IMR-90 (cell line): ENCODE measurements at regions not wholly inside any gene's neighbourhood (a gene's known extent, or its start where the extent isn't known, plus 50 kb on each side); places are given as distances from the start of the nearest gene placed in this dataset.

Experiments used
- ATAC-seq: fragments of 200-7000 bp; cut with Tn5 transposase; 2 replicates; pipeline ENCODE4 v1.9.1; 2020; ENCODE audit warnings: low read depth, mild to moderate bottlenecking, moderate library complexity
- BruUV-seq: library from RNA; stranded (reverse); fragments of 400-500 nt; replicated peaks from 2 replicates; lab custom pipeline; 2021; lab: Mats Ljungman, UMichigan
- CTCF ChIA-PET: fragments of 300-600 bp; formaldehyde crosslinking; extraction: SDS; loops from one replicate; lab custom pipeline; 2021; ENCODE audit warnings: antibody characterized with exemption; lab: Yijun Ruan, JAX
- POLR2A ChIA-PET: fragments of 300-600 bp; sonication (Branson Sonifier 250); formaldehyde crosslinking; loops from one replicate; lab custom pipeline; 2022; ENCODE audit warnings: antibody characterized with exemption; ENCODE audit not compliant: unreplicated experiment; lab: Charles Lee
- DNase-seq: peaks from one replicate; pipeline ENCODE4 v3.0.0; 2013
- H2AFZ ChIP-seq: replicated peaks from 2 replicates; pipeline ENCODE3; 2013; ENCODE audit warnings: low read length, mild to moderate bottlenecking; ENCODE audit not compliant: poor library complexity
- H2AK5ac ChIP-seq: 2 replicates; pipeline ENCODE4 v1.6.1; 2013; ENCODE audit warnings: low read depth, low read length, inconsistent platforms
- H2AK9ac ChIP-seq: replicated peaks from 2 replicates; pipeline ENCODE3; 2013; ENCODE audit warnings: mild to moderate bottlenecking, low read depth, low read length, moderate library complexity; ENCODE audit not compliant: poor library complexity
- H2BK120ac ChIP-seq: 2 replicates; pipeline ENCODE4 v1.6.1; 2013; ENCODE audit warnings: low read depth, low read length, inconsistent platforms
- H2BK15ac ChIP-seq: 3 replicates; pipeline ENCODE4 v1.6.1; 2013; ENCODE audit warnings: low read depth, low read length, inconsistent platforms
- H2BK20ac ChIP-seq: 2 replicates; pipeline ENCODE4 v1.6.1; 2013; ENCODE audit warnings: low read depth, mild to moderate bottlenecking, inconsistent platforms, low read length, moderate library complexity
- H2BK5ac ChIP-seq: 2 replicates; pipeline ENCODE4 v1.6.1; 2013; ENCODE audit warnings: mild to moderate bottlenecking, low read depth, low read length, inconsistent platforms; ENCODE audit not compliant: poor library complexity, severe bottlenecking
- H3K14ac ChIP-seq: replicated peaks from 2 replicates; pipeline ENCODE4 v1.6.1; 2013; ENCODE audit warnings: low read depth, low read length, inconsistent platforms
- H3K18ac ChIP-seq: 2 replicates; pipeline ENCODE4 v1.6.1; 2013; ENCODE audit warnings: low read depth, low read length, control low read depth
- H3K23ac ChIP-seq: 2 replicates; pipeline ENCODE4 v1.6.1; 2013; ENCODE audit warnings: low read depth, low read length, inconsistent platforms
- H3K27ac ChIP-seq: 2 replicates; pipeline ENCODE4 v1.5.1; 2013; ENCODE audit warnings: mild to moderate bottlenecking, control low read depth, low read length; ENCODE audit not compliant: insufficient read depth
- H3K27me3 ChIP-seq: 2 replicates; pipeline ENCODE4 v1.6.1; 2013; ENCODE audit warnings: low read length; ENCODE audit not compliant: control insufficient read depth, insufficient read depth
- H3K36me3 ChIP-seq: 2 replicates; pipeline ENCODE4 v1.6.1; 2013; ENCODE audit warnings: low read length, mixed read lengths; ENCODE audit not compliant: control insufficient read depth, insufficient read depth
- H3K4ac ChIP-seq: 2 replicates; pipeline ENCODE4 v1.6.1; 2013; ENCODE audit warnings: low read depth, low read length, inconsistent platforms
- H3K4me1 ChIP-seq: 2 replicates; pipeline ENCODE4 v1.6.1; 2013; ENCODE audit warnings: low read length, mixed read lengths; ENCODE audit not compliant: control insufficient read depth, insufficient read depth
- H3K4me2 ChIP-seq: 2 replicates; pipeline ENCODE4 v1.6.1; 2013; ENCODE audit warnings: low read depth, mild to moderate bottlenecking, control low read depth, low read length, moderate library complexity
- H3K4me3 ChIP-seq: 2 replicates; pipeline ENCODE4 v1.5.1; 2013; ENCODE audit warnings: low read depth, mild to moderate bottlenecking, control low read depth, low read length, moderate library complexity; ENCODE audit not compliant: insufficient read depth
- H3K56ac ChIP-seq: 2 replicates; pipeline ENCODE4 v1.6.1; 2013; ENCODE audit warnings: low read length, inconsistent platforms; ENCODE audit not compliant: insufficient read depth; ENCODE audit errors: extremely low read depth
- H3K79me1 ChIP-seq, 2 experiments: 2 replicates each; pipeline ENCODE4 v1.6.1; 2013; ENCODE audit warnings: low read length in 2 of 2, inconsistent platforms in 1 of 2, low read depth in 1 of 2
- H3K9ac ChIP-seq: 2 replicates; pipeline ENCODE4 v1.6.1; 2013; ENCODE audit warnings: low read depth, low read length, control low read depth
- H3K9me1 ChIP-seq: 2 replicates; pipeline ENCODE4 v1.6.1; 2013; ENCODE audit warnings: low read length, inconsistent platforms; ENCODE audit not compliant: insufficient read depth
- H3K9me3 ChIP-seq: 2 replicates; pipeline ENCODE4 v1.6.1; 2013; ENCODE audit warnings: low read length; ENCODE audit not compliant: control insufficient read depth, insufficient read depth
- H4K20me1 ChIP-seq: 2 replicates; pipeline ENCODE4 v1.6.1; 2013; ENCODE audit warnings: low read length, inconsistent platforms; ENCODE audit not compliant: insufficient read depth
- H4K5ac ChIP-seq: 2 replicates; pipeline ENCODE4 v1.6.1; 2013; ENCODE audit warnings: mild to moderate bottlenecking, low read depth, low read length, control low read depth
- H4K8ac ChIP-seq, 2 experiments: 2 replicates each; pipeline ENCODE4 v1.6.1; 2013; ENCODE audit warnings: low read depth in 2 of 2, low read length in 2 of 2, control low read depth in 1 of 2, inconsistent platforms in 1 of 2
- H4K91ac ChIP-seq: 2 replicates; pipeline ENCODE4 v1.6.1; 2013; ENCODE audit warnings: low read depth, low read length, inconsistent platforms; ENCODE audit not compliant: insufficient read depth
- CEBPB ChIP-seq: IDR thresholded peaks from 2 replicates; pipeline ENCODE4 v1.6.1; 2012; ENCODE audit warnings: low read depth, low read length, improper control_type of control experiment
- CHD1 ChIP-seq: IDR thresholded peaks from 2 replicates; pipeline ENCODE4 v1.6.1; 2012; ENCODE audit warnings: low read depth, low read length, improper control_type of control experiment
- CTCF ChIP-seq: conservative IDR thresholded peaks from 2 replicates; pipeline ENCODE4 v1.5.1; 2012; ENCODE audit warnings: mild to moderate bottlenecking, low read depth, low read length, improper control_type of control experiment
- ELK1 ChIP-seq: fragments of 150-350 bp; IDR thresholded peaks from 2 replicates; pipeline ENCODE4 v1.6.1; 2016; ENCODE audit warnings: low read depth, mild to moderate bottlenecking, low read length, moderate library complexity, borderline replicate concordance
- FOS ChIP-seq: fragments of 150-350 bp; IDR thresholded peaks from 2 replicates; pipeline ENCODE4 v1.6.1; 2016; ENCODE audit warnings: low read depth, low read length
- MAFK ChIP-seq: IDR thresholded peaks from 2 replicates; pipeline ENCODE4 v1.6.1; 2012; ENCODE audit warnings: low read depth, low read length, improper control_type of control experiment
- MAZ ChIP-seq: IDR thresholded peaks from 2 replicates; pipeline ENCODE4 v1.6.1; 2012; ENCODE audit warnings: low read depth, mild to moderate bottlenecking, low read length, improper control_type of control experiment, moderate library complexity, borderline replicate concordance
- NFE2L2 ChIP-seq: fragments of 150-350 bp; IDR thresholded peaks from 2 replicates; pipeline ENCODE4 v1.6.1; 2016; ENCODE audit warnings: low read depth, mild to moderate bottlenecking, low read length
- RCOR1 ChIP-seq: IDR thresholded peaks from 2 replicates; pipeline ENCODE4 v1.6.1; 2012; ENCODE audit warnings: mild to moderate bottlenecking, low read length, improper control_type of control experiment; ENCODE audit not compliant: insufficient replicate concordance
- RFX5 ChIP-seq: IDR thresholded peaks from 2 replicates; pipeline ENCODE4 v1.8.0; 2012; ENCODE audit warnings: low read depth, mild to moderate bottlenecking, low read length, moderate library complexity
- WGBS, 2 experiments: methylation state at CpG; one replicate each; pipeline versions ENCODE4 v1.1.5 to v1.1.7; 2013; ENCODE audit warnings: missing lambda C conversion rate in 2 of 2; ENCODE audit not compliant: insufficient read length in 1 of 2; ENCODE audit errors: extremely low coverage in 2 of 2; 5-methylcytosine and 5-hydroxymethylcytosine counted together
- dilution Hi-C: fragments of 300-500 bp; cut with HindIII; formaldehyde crosslinking; loops from one replicate; pipeline ENCODE4 v1.14.3; 2018; ENCODE audit warnings: low sequenced_read_pairs; ENCODE audit not compliant: unreplicated experiment
- in situ Hi-C: fragments of 300-500 bp; cut with MboI; formaldehyde crosslinking; loops from 3 replicates; pipeline ENCODE4 v1.14.3; 2019; ENCODE audit warnings: low sequenced_read_pairs, inconsistent platforms, mixed read lengths
- intact Hi-C: fragments of 100-400 bp; cut with micrococcal nuclease; formaldehyde crosslinking; loops from 2 replicates; pipeline ENCODE4 v1.10.0; 2022

GRCh38 chr12:111216387-111217159, 152.3 kb downstream of the PHETA1 start:
- Histone ChIP-seq H3K23ac (no peak overlapping the region), H3K4ac (no peak overlapping the region), H3K18ac (no peak overlapping the region), H2AK5ac (no peak overlapping the region), H2AK9ac (no peak overlapping the region), H2BK5ac (no peak overlapping the region), H3K14ac (no peak overlapping the region), H3K9ac (no peak overlapping the region), H3K4me1 (no peaks in the 10 kb centered on the region), H2AFZ (no peak overlapping the region), H3K56ac (no peak overlapping the region), H3K9me1 (no peaks in the 10 kb centered on the region), H2BK20ac (no peak overlapping the region), H2BK15ac (no peak overlapping the region), H4K5ac (no peak overlapping the region), H3K27me3 (no peaks in the 10 kb centered on the region; the same call in 1 of the 2 replicates), H3K36me3 (no peaks in the 10 kb centered on the region), H2BK120ac (no peak overlapping the region), H4K91ac (no peak overlapping the region), H3K4me3 (no peak overlapping the region), H4K8ac (no peak overlapping the region), H3K9me3 (no peaks in the 10 kb centered on the region), H3K4me2 (no peak overlapping the region), H4K20me1 (no peaks in the 10 kb centered on the region), H3K27ac (no peak overlapping the region), H3K79me1 (no peaks in the 10 kb centered on the region)
- ChIA-PET CTCF (no interaction called here), POLR2A (no interaction called here)
- in situ Hi-C loops (no loop called here), dilution Hi-C loops (no loop called here), intact Hi-C loops (no loop called here)
- DNase-seq (no peak), ATAC-seq (no peak)
- no TSS peak for BruUV-seq
- WGBS, 2 experiments = 65% methylated on average over 7 of the region's 13 CpGs; no CpG with 5 or more reads in 1 of the 2 experiments
- TF ChIP-seq CHD1 (no peak), NFE2L2 (no peak), RCOR1 (no peak), RFX5 (no peak), CEBPB (no peak), ELK1 (no peak), CTCF (no peak), FOS (no peak), MAFK (no peak), MAZ (no peak)
